Bronchial epithelial cell (primary cell): ENCODE measurements at regions not wholly inside any gene's neighbourhood (a gene's known extent, or its start where the extent isn't known, plus 50 kb on each side); places are given as distances from the start of the nearest gene placed in this dataset.

Source experiments
- DNase-seq: peaks from one replicate; pipeline ENCODE4 v3.0.0-alpha.2; 2010; ENCODE audit warnings: low read depth
- FAIRE-seq: peaks from 2 replicates; lab custom pipeline; 2011; peaks lifted over from hg19 to GRCh38; lab: Jason Lieb, UNC
- H3K27me3 ChIP-seq: 2 replicates; pipeline ENCODE4 v1.5.1; 2011; ENCODE audit warnings: low read length; ENCODE audit not compliant: control insufficient read depth, insufficient read depth
- H3K36me3 ChIP-seq: 2 replicates; pipeline ENCODE4 v1.5.1; 2011; ENCODE audit warnings: low read length; ENCODE audit not compliant: control insufficient read depth, insufficient read depth
- H3K4me3 ChIP-seq: 2 replicates; pipeline ENCODE4 v1.5.1; 2011; ENCODE audit warnings: mild to moderate bottlenecking, low read depth, low read length, control low read depth
- CTCF ChIP-seq: IDR thresholded peaks from 2 replicates; pipeline ENCODE4 v1.5.1; 2011; ENCODE audit warnings: mild to moderate bottlenecking, moderate library complexity, low read length, control low read depth, inconsistent platforms; ENCODE audit not compliant: insufficient read depth, severe bottlenecking

GRCh38 chr12:105848286-105848685 lies 290.5 kb downstream of the NUAK1 start:
- no peak for FAIRE-seq
- Histone ChIP-seq H3K4me3 (no peak overlapping the region), H3K36me3 (no peaks in the 10 kb centered on the region), H3K27me3 (no peaks in the 10 kb centered on the region)
- no peak for TF ChIP-seq CTCF
- no peak for DNase-seq

- H3K27me3 ChIP-seq = no peaks in the 10 kb centered on the region
- DNase-seq (no peak), FAIRE-seq (no peak)
- no peaks in the 10 kb centered on the region for H3K36me3 ChIP-seq
- TF ChIP-seq CTCF = no peak
- H3K4me3 ChIP-seq = no peak overlapping the region
These were observed 288.4 kb downstream of the NUAK1 start for GRCh38 chr12:105850103-105850968.

GRCh38 chr12:105852496-105852895 lies 286.3 kb downstream of the NUAK1 start:
- DNase-seq (no peak), FAIRE-seq (no peak)
- no peak for TF ChIP-seq CTCF
- Histone ChIP-seq H3K27me3 (no peaks in the 10 kb centered on the region), H3K36me3 (no peaks in the 10 kb centered on the region), H3K4me3 (no peak overlapping the region)

- no peak for FAIRE-seq
- TF ChIP-seq CTCF = no peak
These were observed 285.8 kb downstream of the NUAK1 start for GRCh38 chr12:105852951-105853350.

GRCh38 chr12:105854071-105854470 lies 284.7 kb downstream of the NUAK1 start:
- FAIRE-seq (no peak), DNase-seq (no peak)
- H3K36me3 ChIP-seq = no peaks in the 10 kb centered on the region
- H3K27me3 ChIP-seq = no peaks in the 10 kb centered on the region
- no peak for TF ChIP-seq CTCF
- H3K4me3 ChIP-seq = no peak overlapping the region

More at GRCh38 chr12:105852951-105853350, 285.8 kb downstream of the NUAK1 start:
- no peaks in the 10 kb centered on the region for H3K36me3 ChIP-seq
- no peaks in the 10 kb centered on the region for H3K27me3 ChIP-seq
- DNase-seq = no peak
- H3K4me3 ChIP-seq = no peak overlapping the region
